ENCODE measurements at regions not wholly inside any gene's neighbourhood (a gene's known extent, or its start where the extent isn't known, plus 50 kb on each side); places are given as distances from the start of the nearest gene placed in this dataset.

DNA sequence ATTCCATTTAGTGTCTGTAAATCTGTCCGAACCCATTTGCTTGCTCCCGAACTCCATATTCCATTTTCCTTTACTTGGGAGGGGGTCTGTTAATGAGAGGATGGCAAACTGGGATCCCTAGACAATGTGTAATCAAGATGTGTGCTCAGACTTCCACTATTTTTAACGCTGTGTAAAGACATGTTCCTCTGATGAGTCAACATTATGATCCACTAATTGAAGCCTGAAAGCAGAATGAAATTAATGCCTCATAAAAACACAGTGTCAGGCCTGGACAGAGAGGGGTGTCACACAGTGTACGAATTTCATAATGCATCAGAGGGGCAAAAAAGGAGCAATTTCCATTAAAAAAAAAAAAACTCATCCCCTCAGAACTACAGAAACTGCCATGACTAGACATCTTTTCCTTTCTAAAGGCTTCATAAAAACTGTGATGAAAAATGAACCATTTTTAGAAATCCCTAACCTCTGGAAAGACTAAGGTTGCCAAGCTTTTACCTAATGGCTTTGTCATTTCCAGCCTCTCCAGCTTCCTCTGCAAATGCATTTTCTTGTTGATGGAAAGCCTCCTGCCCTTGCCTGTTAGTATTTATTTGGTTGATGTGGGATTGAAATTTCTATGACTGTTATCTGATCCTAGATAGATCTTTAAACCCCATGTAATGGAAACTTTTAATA lies 209.2 kb upstream of the DCC start:
- TF ChIP-seq CEBPB (IDR thresholded peaks at IDR 0.05; ENCODE audit: low read depth) (no peak), RAD21 (IDR thresholded peaks at IDR 0.05; ENCODE audit: low read depth) (no peak)

Measured in HCT116 (cell line).